ENCODE measurements at regions not wholly inside any gene's neighbourhood (a gene's known extent, or its start where the extent isn't known, plus 50 kb on each side); places are given as distances from the start of the nearest gene placed in this dataset.

DNA sequence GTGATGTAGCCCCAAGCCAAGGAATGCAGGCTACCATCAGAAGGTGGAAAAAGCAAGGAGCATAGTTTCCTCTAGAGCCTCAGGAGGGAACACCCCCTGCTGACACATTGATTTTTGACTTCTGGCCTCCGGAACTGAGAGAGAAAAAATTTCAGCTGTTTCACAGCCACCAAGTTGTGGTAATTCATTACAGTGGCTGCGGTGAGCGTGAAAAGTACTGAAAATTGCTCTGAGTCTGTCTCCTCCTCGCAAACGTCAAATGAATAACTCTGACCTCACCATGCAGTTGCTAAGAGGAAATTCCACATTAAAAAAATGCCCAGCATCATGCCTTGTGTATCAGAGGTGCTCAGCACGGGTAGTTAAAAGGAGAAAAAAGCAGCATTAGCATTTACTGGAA lies 277.9 kb upstream of the MSX2 start:
- no peak for TF ChIP-seq POLR2AphosphoS5 (IDR thresholded peaks at IDR 0.05; ENCODE audit: low read depth, low read length)
- TF ChIP-seq, protein P1, sequence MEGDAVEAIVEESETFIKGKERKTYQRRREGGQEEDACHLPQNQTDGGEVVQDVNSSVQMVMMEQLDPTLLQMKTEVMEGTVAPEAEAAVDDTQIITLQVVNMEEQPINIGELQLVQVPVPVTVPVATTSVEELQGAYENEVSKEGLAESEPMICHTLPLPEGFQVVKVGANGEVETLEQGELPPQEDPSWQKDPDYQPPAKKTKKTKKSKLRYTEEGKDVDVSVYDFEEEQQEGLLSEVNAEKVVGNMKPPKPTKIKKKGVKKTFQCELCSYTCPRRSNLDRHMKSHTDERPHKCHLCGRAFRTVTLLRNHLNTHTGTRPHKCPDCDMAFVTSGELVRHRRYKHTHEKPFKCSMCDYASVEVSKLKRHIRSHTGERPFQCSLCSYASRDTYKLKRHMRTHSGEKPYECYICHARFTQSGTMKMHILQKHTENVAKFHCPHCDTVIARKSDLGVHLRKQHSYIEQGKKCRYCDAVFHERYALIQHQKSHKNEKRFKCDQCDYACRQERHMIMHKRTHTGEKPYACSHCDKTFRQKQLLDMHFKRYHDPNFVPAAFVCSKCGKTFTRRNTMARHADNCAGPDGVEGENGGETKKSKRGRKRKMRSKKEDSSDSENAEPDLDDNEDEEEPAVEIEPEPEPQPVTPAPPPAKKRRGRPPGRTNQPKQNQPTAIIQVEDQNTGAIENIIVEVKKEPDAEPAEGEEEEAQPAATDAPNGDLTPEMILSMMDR (IDR thresholded peaks at IDR 0.05 in 2 of 3, conservative IDR thresholded peaks at IDR 0.05 in 1 of 3; ENCODE audit: borderline replicate concordance in 1 of 3, insufficient read depth in 1 of 3, low read depth in 2 of 3, low read length in 2 of 3), result no peak
- TF ChIP-seq TCF7L2 (IDR thresholded peaks at IDR 0.05; ENCODE audit: borderline replicate concordance, extremely low read depth, insufficient read depth, insufficient read length), result no peak
- TF ChIP-seq EZH2 (IDR thresholded peaks at IDR 0.05), result no peak
- TF ChIP-seq POLR2A (IDR thresholded peaks at IDR 0.05; ENCODE audit: borderline replicate concordance, extremely low read depth, insufficient read depth, insufficient read length), result no peak
- no peak for TF ChIP-seq CEBPB (IDR thresholded peaks at IDR 0.05; ENCODE audit: low read depth)
- no peak for TF ChIP-seq ELF1 (IDR thresholded peaks at IDR 0.05; ENCODE audit: borderline replicate concordance, low read depth)
- TF ChIP-seq SP1 (IDR thresholded peaks at IDR 0.05; ENCODE audit: low read depth), result no peak
- no peak for TF ChIP-seq SIN3A (IDR thresholded peaks at IDR 0.05; ENCODE audit: low read depth)

Data from HCT116 (cell line).